ENCODE measurements at regions not wholly inside any gene's neighbourhood (a gene's known extent, or its start where the extent isn't known, plus 50 kb on each side); places are given as distances from the start of the nearest gene placed in this dataset.
"Not testable (repeated sequence)": the region's sequence is repeated elsewhere in the genome, so short reads cannot be mapped to it uniquely, and the experiment has no call there.

DNA sequence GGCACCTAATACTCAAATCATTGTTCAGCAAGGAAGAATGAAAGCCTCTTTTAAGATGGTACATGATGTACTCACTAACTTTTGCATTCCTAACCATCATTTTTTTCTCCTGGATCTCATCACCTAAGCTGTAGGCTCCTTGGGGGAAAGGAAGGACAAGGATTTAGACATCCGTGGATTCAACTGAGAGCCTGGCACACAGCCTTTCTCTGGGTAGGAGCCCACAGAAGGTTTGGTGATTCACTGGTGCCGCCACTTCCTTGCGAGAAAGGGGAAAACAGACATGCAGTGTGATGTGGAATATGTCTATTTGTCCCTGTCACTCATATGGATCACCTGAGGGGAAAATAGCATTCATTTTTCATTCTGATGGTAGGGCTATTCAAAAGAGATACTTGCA, 147.3 kb downstream of the PCDH7 start:
- Histone ChIP-seq H3K4me1 (replicated peaks in 1 of 2) (no peaks in the 10 kb centered on the region), H3K4me3 (no peak overlapping the region), H3K9me3 (replicated peaks in 1 of 3) (no peaks in the 10 kb centered on the region), H3K27me3 (no peaks in the 10 kb centered on the region), H3K27ac (no peak overlapping the region), H3K36me3 (replicated peaks in 1 of 2) (no peaks in the 10 kb centered on the region)
- DNase-seq: no peak
- TF ChIP-seq, protein P1, sequence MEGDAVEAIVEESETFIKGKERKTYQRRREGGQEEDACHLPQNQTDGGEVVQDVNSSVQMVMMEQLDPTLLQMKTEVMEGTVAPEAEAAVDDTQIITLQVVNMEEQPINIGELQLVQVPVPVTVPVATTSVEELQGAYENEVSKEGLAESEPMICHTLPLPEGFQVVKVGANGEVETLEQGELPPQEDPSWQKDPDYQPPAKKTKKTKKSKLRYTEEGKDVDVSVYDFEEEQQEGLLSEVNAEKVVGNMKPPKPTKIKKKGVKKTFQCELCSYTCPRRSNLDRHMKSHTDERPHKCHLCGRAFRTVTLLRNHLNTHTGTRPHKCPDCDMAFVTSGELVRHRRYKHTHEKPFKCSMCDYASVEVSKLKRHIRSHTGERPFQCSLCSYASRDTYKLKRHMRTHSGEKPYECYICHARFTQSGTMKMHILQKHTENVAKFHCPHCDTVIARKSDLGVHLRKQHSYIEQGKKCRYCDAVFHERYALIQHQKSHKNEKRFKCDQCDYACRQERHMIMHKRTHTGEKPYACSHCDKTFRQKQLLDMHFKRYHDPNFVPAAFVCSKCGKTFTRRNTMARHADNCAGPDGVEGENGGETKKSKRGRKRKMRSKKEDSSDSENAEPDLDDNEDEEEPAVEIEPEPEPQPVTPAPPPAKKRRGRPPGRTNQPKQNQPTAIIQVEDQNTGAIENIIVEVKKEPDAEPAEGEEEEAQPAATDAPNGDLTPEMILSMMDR (IDR thresholded peaks at IDR 0.05): no peak
- TF ChIP-seq POLR2A (IDR thresholded peaks at IDR 0.05): no peak
- intact Hi-C loops (cut with DNase I): no loop called here
- WGBS, 4 donors: 77 to 82% (median 81%) methylated on average over 3 of the region's 3 CpGs

DNA sequence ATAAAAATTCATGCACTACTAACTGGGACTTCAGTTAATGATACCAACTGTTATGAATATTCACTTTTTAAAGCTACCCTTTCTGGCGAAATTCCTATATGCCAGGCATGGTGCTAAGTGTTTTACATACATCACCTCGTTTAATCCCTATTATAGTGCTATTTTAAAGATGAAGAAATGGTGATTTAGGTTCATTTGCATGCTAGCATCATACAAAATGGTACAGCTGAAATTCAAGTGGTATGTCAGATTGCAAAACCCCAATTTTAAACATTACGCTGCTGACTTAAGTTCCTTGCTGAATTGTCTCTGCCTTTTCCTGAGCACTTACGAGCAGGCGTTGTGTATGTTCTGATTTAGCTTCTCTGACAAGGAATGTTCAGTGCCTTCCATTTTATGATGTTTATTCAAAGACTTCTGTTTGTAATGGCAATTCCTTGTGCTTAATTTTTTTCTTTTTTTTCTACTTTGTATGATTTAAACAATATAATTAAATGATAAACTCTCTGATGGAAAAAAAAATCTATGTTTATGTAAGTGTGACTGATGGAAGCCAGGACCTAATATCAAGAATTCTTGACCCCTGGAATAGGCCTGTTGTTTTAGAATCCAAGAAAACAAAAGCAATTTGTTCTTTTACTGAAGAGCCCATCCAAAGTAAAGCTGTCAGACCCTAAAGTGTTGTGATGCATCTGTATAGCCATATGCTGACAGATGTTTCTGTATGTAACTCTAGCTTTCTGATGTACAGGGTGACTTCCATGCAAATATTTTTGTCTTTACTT, 148.1 kb downstream of the PCDH7 start:
- TF ChIP-seq POLR2A (IDR thresholded peaks at IDR 0.05): no peak
- TF ChIP-seq, protein P1 (IDR thresholded peaks at IDR 0.05): no peak
- no peaks in the 10 kb centered on the region for H3K27me3 ChIP-seq
- no peaks in the 10 kb centered on the region for H3K36me3 ChIP-seq (replicated peaks in 1 of 2)
- no peak overlapping the region for H3K4me3 ChIP-seq
- WGBS, 4 donors: 70 to 79% (median 78%) methylated on average over 5 of the region's 5 CpGs
- no peaks in the 10 kb centered on the region for H3K9me3 ChIP-seq (replicated peaks in 1 of 3)
- no peak overlapping the region for H3K27ac ChIP-seq
- intact Hi-C loops (cut with DNase I): no loop called here
- DNase-seq: no peak
- H3K4me1 ChIP-seq (replicated peaks in 1 of 2): no peaks in the 10 kb centered on the region

DNA sequence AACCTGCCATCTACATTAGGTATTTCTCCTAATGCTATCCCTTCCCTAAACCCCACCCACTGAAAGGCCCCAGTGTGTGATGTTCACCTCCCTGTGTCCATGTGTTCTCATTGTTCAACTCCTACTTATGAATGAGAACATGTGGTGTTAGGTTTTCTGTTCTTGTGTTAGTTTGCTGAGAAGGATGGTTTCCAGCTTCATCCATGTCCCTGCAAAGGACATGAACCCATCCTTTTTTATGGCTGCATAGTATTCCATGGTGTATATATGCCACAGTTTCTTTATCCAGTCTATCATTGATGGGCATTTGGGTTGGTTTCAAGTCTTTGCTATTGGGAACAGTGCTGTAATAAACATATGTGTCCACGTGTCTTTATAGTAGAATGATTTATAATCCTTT, 149.2 kb downstream of the PCDH7 start:
- DNase-seq; H3K9me3 ChIP-seq (replicated peaks in 1 of 3); H3K27me3 ChIP-seq; H3K4me3 ChIP-seq; intact Hi-C loops (cut with DNase I); H3K27ac ChIP-seq; H3K4me1 ChIP-seq (replicated peaks in 1 of 2); H3K36me3 ChIP-seq (replicated peaks in 1 of 2): not testable (repeated sequence)
- WGBS, 4 donors: 53 to 85% (median 64%) methylated on average over 1 of the region's 1 CpG

DNA sequence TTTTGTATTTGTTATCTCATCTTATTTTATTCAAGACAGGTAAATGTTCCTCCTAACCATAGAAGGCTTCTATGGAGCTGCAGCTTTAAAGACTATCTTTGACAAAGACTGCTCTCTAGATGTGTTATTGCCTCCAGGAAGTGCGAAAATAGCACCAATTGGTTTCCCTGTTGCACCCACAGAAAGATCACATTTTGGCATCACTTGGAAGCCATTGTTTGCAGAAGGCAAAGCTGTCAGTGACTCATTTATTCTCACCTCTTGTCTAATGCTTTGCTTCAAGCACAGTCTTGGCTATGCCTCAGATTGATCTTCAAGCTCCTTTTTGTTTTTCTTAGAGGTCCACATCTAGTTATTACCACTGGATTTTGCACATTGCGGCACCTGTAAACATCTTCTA, 150.3 kb downstream of the PCDH7 start:
- Histone ChIP-seq H3K27me3 (no peaks in the 10 kb centered on the region), H3K4me1 (replicated peaks in 1 of 2) (no peaks in the 10 kb centered on the region), H3K9me3 (replicated peaks in 1 of 3) (no peaks in the 10 kb centered on the region), H3K36me3 (replicated peaks in 1 of 2) (no peaks in the 10 kb centered on the region), H3K27ac (no peak overlapping the region), H3K4me3 (no peak overlapping the region)
- no peak for DNase-seq
- WGBS, 4 donors: 74 to 79% (median 77%) methylated on average over 2 of the region's 2 CpGs
- TF ChIP-seq, protein P1 (IDR thresholded peaks at IDR 0.05): no peak
- TF ChIP-seq POLR2A (IDR thresholded peaks at IDR 0.05): no peak
- intact Hi-C loops (cut with DNase I): no loop called here

DNA sequence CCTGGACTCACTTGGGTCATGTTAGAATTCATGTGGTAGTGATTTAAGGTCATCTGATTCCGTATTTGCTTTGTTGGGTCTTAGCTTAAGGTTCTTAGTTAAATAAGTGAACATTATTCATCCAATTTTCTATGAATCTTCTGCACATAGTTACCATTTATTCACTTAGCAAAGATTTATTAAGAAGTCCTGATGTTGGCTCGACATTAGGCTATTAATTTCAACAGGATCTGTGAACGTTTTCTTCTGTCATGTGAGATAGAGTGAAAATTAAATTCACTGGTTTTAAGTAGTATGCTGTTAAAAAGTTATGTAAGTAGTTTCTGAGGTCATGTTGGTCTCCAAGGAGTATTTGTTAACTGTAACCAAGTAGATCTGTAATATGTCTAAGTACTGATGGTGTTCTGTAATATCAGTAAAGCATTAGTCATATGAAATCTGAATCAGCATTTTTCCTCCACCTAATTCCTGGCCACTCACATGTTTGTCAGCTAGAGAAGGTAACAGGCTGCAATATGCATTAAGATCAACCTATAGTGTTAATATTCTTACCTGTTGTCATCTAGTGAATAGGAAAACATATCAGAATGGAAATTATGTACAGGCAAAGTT, 155.6 kb downstream of the PCDH7 start:
- Histone ChIP-seq H3K9me3 (replicated peaks in 1 of 3) (no peaks in the 10 kb centered on the region), H3K4me3 (no peak overlapping the region), H3K27ac (no peak overlapping the region), H3K27me3 (no peaks in the 10 kb centered on the region), H3K4me1 (replicated peaks in 1 of 2) (no peaks in the 10 kb centered on the region), H3K36me3 (replicated peaks in 1 of 2) (no peaks in the 10 kb centered on the region)
- intact Hi-C loops (cut with DNase I): no loop called here
- no peak for TF ChIP-seq POLR2A (IDR thresholded peaks at IDR 0.05)
- TF ChIP-seq, protein P1 (IDR thresholded peaks at IDR 0.05): no peak
- WGBS, 4 donors: 39 to 45% (median 43%) methylated on average over 3 of the region's 3 CpGs
- no peak for DNase-seq

All from adrenal gland (tissue), 9 donors.